ENCODE measurements at regions not wholly inside any gene's neighbourhood (a gene's known extent, or its start where the extent isn't known, plus 50 kb on each side); places are given as distances from the start of the nearest gene placed in this dataset.

GRCh38 chr1:222256058-222256457, 291.8 kb downstream of the HHIPL2 start:
- H3K4me3 ChIP-seq (ENCODE audit: control insufficient read depth, low read depth, low read length): no peak overlapping the region
- no peak for DNase-seq (ENCODE audit: low read depth)
- TF ChIP-seq CTCF (conservative IDR thresholded peaks at IDR 0.05; ENCODE audit: control insufficient read depth, insufficient read depth, low read depth, low read length): no peak

GRCh38 chr1:222252788-222253187, 295.1 kb downstream of the HHIPL2 start:
- no peak for TF ChIP-seq CTCF (conservative IDR thresholded peaks at IDR 0.05; ENCODE audit: control insufficient read depth, insufficient read depth, low read depth, low read length)
- H3K4me3 ChIP-seq (ENCODE audit: control insufficient read depth, low read depth, low read length): no peak overlapping the region
- no peak for DNase-seq (ENCODE audit: low read depth)

GRCh38 chr1:222251847-222252246, 296.1 kb downstream of the HHIPL2 start:
- TF ChIP-seq CTCF (conservative IDR thresholded peaks at IDR 0.05; ENCODE audit: control insufficient read depth, insufficient read depth, low read depth, low read length): no peak
- no peak overlapping the region for H3K4me3 ChIP-seq (ENCODE audit: control insufficient read depth, low read depth, low read length)
- DNase-seq (ENCODE audit: low read depth): no peak

GRCh38 chr1:222250376-222250775, 297.5 kb downstream of the HHIPL2 start:
- no peak for TF ChIP-seq CTCF (conservative IDR thresholded peaks at IDR 0.05; ENCODE audit: control insufficient read depth, insufficient read depth, low read depth, low read length)
- no peak overlapping the region for H3K4me3 ChIP-seq (ENCODE audit: control insufficient read depth, low read depth, low read length)
- DNase-seq (ENCODE audit: low read depth): peak; percentile 10

GRCh38 chr1:222247811-222248310, 300.0 kb downstream of the HHIPL2 start:
- no peak overlapping the region for H3K4me3 ChIP-seq (ENCODE audit: control insufficient read depth, low read depth, low read length)
- DNase-seq (ENCODE audit: low read depth): no peak
- TF ChIP-seq CTCF (conservative IDR thresholded peaks at IDR 0.05; ENCODE audit: control insufficient read depth, insufficient read depth, low read depth, low read length): no peak

GRCh38 chr1:222247081-222247480, 300.8 kb downstream of the HHIPL2 start:
- no peak for TF ChIP-seq CTCF (conservative IDR thresholded peaks at IDR 0.05; ENCODE audit: control insufficient read depth, insufficient read depth, low read depth, low read length)
- H3K4me3 ChIP-seq (ENCODE audit: control insufficient read depth, low read depth, low read length): no peak overlapping the region
- no peak for DNase-seq (ENCODE audit: low read depth)

- no peak overlapping the region for H3K4me3 ChIP-seq (ENCODE audit: control insufficient read depth, low read depth, low read length)
- peak; percentile 7 for DNase-seq (ENCODE audit: low read depth)
- no peak for TF ChIP-seq CTCF (conservative IDR thresholded peaks at IDR 0.05; ENCODE audit: control insufficient read depth, insufficient read depth, low read depth, low read length)
Measured at GRCh38 chr1:222243902-222244301, 304.0 kb downstream of the HHIPL2 start.

Data from fibroblast of mammary gland (primary cell).